T47D (cell line): ENCODE measurements at regions not wholly inside any gene's neighbourhood (a gene's known extent, or its start where the extent isn't known, plus 50 kb on each side); places are given as distances from the start of the nearest gene placed in this dataset.

Experiments used
- DNase-seq, 2 experiments: peaks; one replicate each; pipeline versions ENCODE4 v3.0.0 to v3.0.0-alpha.2; 2011 to 2012; ENCODE audit warnings: low read depth in 1 of 2, low spot score in 1 of 2
- JUND ChIP-seq: IDR thresholded peaks from 2 replicates; pipeline ENCODE4 v1.6.1; 2012; ENCODE audit warnings: low read depth
- in situ Hi-C: cut with HindIII; loops from 2 replicates; pipeline ENCODE4 v1.10.0; 2016; ENCODE audit warnings: low sequenced_read_pairs, low pct_unique_long_range_greater_than_20kb

- no peak for DNase-seq
- in situ Hi-C loops: no loop called here
- no peak for TF ChIP-seq JUND
Observed at GRCh38 chr12:65756267-65756666, 68.0 kb upstream of the HMGA2 start.

GRCh38 chr12:65756956-65757511 lies 67.2 kb upstream of the HMGA2 start:
- DNase-seq: no peak
- in situ Hi-C loops: no loop called here
- no peak for TF ChIP-seq JUND

- in situ Hi-C loops: no loop called here
Observed at GRCh38 chr12:65758401-65758800, 65.9 kb upstream of the HMGA2 start.

GRCh38 chr12:65759735-65760134 lies 64.5 kb upstream of the HMGA2 start:
- DNase-seq: no peak
- no peak for TF ChIP-seq JUND
- in situ Hi-C loops: no loop called here

More at GRCh38 chr12:65758401-65758800, 65.9 kb upstream of the HMGA2 start:
- TF ChIP-seq JUND: no peak
- no peak for DNase-seq

GRCh38 chr12:65761301-65761700 lies 63.0 kb upstream of the HMGA2 start:
- in situ Hi-C loops: no loop called here
- TF ChIP-seq JUND: no peak
- no peak for DNase-seq

GRCh38 chr12:65764325-65764724 lies 60.0 kb upstream of the HMGA2 start:
- DNase-seq: no peak
- in situ Hi-C loops: no loop called here
- no peak for TF ChIP-seq JUND

- DNase-seq: no peak
- in situ Hi-C loops: no loop called here
Observed at GRCh38 chr12:65765436-65765813, 58.9 kb upstream of the HMGA2 start.

GRCh38 chr12:65769880-65770279 lies 54.4 kb upstream of the HMGA2 start:
- TF ChIP-seq JUND: no peak
- in situ Hi-C loops: no loop called here
- no peak for DNase-seq

More at GRCh38 chr12:65765436-65765813, 58.9 kb upstream of the HMGA2 start:
- no peak for TF ChIP-seq JUND
